DOHH2 (cell line): ENCODE measurements at regions not wholly inside any gene's neighbourhood (a gene's known extent, or its start where the extent isn't known, plus 50 kb on each side); places are given as distances from the start of the nearest gene placed in this dataset.

ENCODE experiments used
- H3F3A ChIP-seq: fragments of 200-600 bp; sonication (generic), shearing (Covaris generic); 2 replicates; pipeline ENCODE4 v1.6.0; 2016; ENCODE audit warnings: antibody characterized with exemption, mild to moderate bottlenecking; ENCODE audit not compliant: control insufficient read depth, insufficient read depth
- H3K27ac ChIP-seq: fragments of 200-600 bp; sonication (generic); 2 replicates; pipeline ENCODE4 v1.5.1; 2014; ENCODE audit warnings: low read depth, mild to moderate bottlenecking, low read length, moderate library complexity
- H3K27me3 ChIP-seq: fragments of 200-600 bp; sonication (generic); 2 replicates; pipeline ENCODE4 v1.6.1; 2014; ENCODE audit warnings: mild to moderate bottlenecking, low read length, mixed read lengths; ENCODE audit not compliant: control insufficient read depth
- H3K36me3 ChIP-seq: fragments of 200-600 bp; sonication (generic); 2 replicates; pipeline ENCODE4 v1.6.1; 2014; ENCODE audit warnings: mild to moderate bottlenecking, low read length, moderate library complexity, mixed read lengths; ENCODE audit not compliant: control insufficient read depth
- H3K4me1 ChIP-seq: fragments of 200-600 bp; sonication (generic); 2 replicates; pipeline ENCODE4 v1.6.1; 2014; ENCODE audit warnings: mild to moderate bottlenecking, low read length, mixed read lengths; ENCODE audit not compliant: control insufficient read depth
- H3K4me2 ChIP-seq: fragments of 200-600 bp; sonication (generic); 2 replicates; pipeline ENCODE4 v1.6.0; 2014; ENCODE audit warnings: mild to moderate bottlenecking, low read length, moderate library complexity
- H3K4me3 ChIP-seq: fragments of 200-600 bp; sonication (generic); 2 replicates; pipeline ENCODE4 v1.5.1; 2014; ENCODE audit warnings: mild to moderate bottlenecking, low read length, mixed read lengths
- H3K79me2 ChIP-seq: fragments of 200-600 bp; sonication (generic); 2 replicates; pipeline ENCODE4 v1.6.1; 2014; ENCODE audit warnings: mild to moderate bottlenecking, low read length, mixed read lengths; ENCODE audit not compliant: control insufficient read depth
- H3K9me2 ChIP-seq: fragments of 200-600 bp; sonication (generic); replicated peaks from 2 replicates; pipeline ENCODE4 v1.6.1; 2014; ENCODE audit warnings: mild to moderate bottlenecking, low read length, mixed read lengths; ENCODE audit not compliant: control insufficient read depth
- H3K9me3 ChIP-seq: fragments of 200-600 bp; sonication (generic); 2 replicates; pipeline ENCODE4 v1.6.1; 2014; ENCODE audit warnings: antibody characterized with exemption, low read length, mixed read lengths; ENCODE audit not compliant: control insufficient read depth, insufficient read depth
- H4K20me1 ChIP-seq: fragments of 200-600 bp; sonication (generic); 2 replicates; pipeline ENCODE4 v1.6.0; 2014; ENCODE audit warnings: low read depth, mild to moderate bottlenecking, antibody characterized with exemption, low read length, moderate library complexity; ENCODE audit not compliant: control insufficient read depth, insufficient read depth
- CTCF ChIP-seq: fragments of 200-600 bp; sonication (generic); IDR thresholded peaks from one replicate; pipeline ENCODE4 v1.5.1; 2014; ENCODE audit warnings: antibody characterized with exemption, mild to moderate bottlenecking, low read depth, low read length; ENCODE audit not compliant: poor library complexity, severe bottlenecking
- EZH2phosphoT487 ChIP-seq: fragments of 200-600 bp; sonication (generic); IDR thresholded peaks from 2 replicates; pipeline ENCODE4 v1.6.1; 2017; ENCODE audit warnings: borderline replicate concordance, mild to moderate bottlenecking, antibody characterized with exemption, low read length, moderate library complexity, mixed read lengths

- Histone ChIP-seq H3K9me2 (no peaks in the 10 kb centered on the region), H3K4me3 (no peak overlapping the region)
- TF ChIP-seq EZH2phosphoT487 (no peak), CTCF (no peak)
Measured at GRCh38 chr11:26035696-26036095, 296.2 kb upstream of the ANO3 start.

GRCh38 chr11:26037716-26038115, 294.2 kb upstream of the ANO3 start:
- Histone ChIP-seq H3K9me2 (no peaks in the 10 kb centered on the region), H3K27ac (no peak overlapping the region), H4K20me1 (no peaks in the 10 kb centered on the region), H3K79me2 (no peaks in the 10 kb centered on the region), H3K9me3 (no peaks in the 10 kb centered on the region; the same call in 1 of the 2 replicates), H3K4me3 (no peak overlapping the region), H3K4me2 (no peak overlapping the region), H3K27me3 (no peaks in the 10 kb centered on the region), H3K4me1 (0 out of 2 replicates have a peak, but pooled peaks cover under 1% of the 10 kb centered on the region), H3K36me3 (no peaks in the 10 kb centered on the region), H3F3A (no peaks in the 10 kb centered on the region)
- TF ChIP-seq EZH2phosphoT487: no peak
- no peak for TF ChIP-seq CTCF

More at GRCh38 chr11:26035696-26036095, 296.2 kb upstream of the ANO3 start:
- no peaks in the 10 kb centered on the region for H3K27me3 ChIP-seq
- H3F3A ChIP-seq: peaks cover 3% of the 10 kb centered on the region; the same call in 1 of the 2 replicates
- no peak overlapping the region for H3K4me2 ChIP-seq
- no peak overlapping the region for H3K27ac ChIP-seq
- no peaks in the 10 kb centered on the region for H4K20me1 ChIP-seq
- H3K9me3 ChIP-seq: no peaks in the 10 kb centered on the region
- H3K36me3 ChIP-seq: no peaks in the 10 kb centered on the region
- no peaks in the 10 kb centered on the region for H3K4me1 ChIP-seq
- no peaks in the 10 kb centered on the region for H3K79me2 ChIP-seq

GRCh38 chr11:26040339-26040738, 291.6 kb upstream of the ANO3 start:
- peaks cover 13% of the 10 kb centered on the region for H3K4me1 ChIP-seq
- no peaks in the 10 kb centered on the region; the same call in 1 of the 2 replicates for H3K9me3 ChIP-seq
- H3K36me3 ChIP-seq: no peaks in the 10 kb centered on the region
- H3K9me2 ChIP-seq: no peaks in the 10 kb centered on the region
- no peak overlapping the region for H3K4me3 ChIP-seq
- H3K79me2 ChIP-seq: no peaks in the 10 kb centered on the region
- H4K20me1 ChIP-seq: no peaks in the 10 kb centered on the region
- no peak overlapping the region for H3K27ac ChIP-seq
- no peaks in the 10 kb centered on the region for H3K27me3 ChIP-seq
- H3F3A ChIP-seq: no peaks in the 10 kb centered on the region
- H3K4me2 ChIP-seq: no peak overlapping the region
- TF ChIP-seq EZH2phosphoT487: no peak
- TF ChIP-seq CTCF: no peak
